ENCODE measurements at regions not wholly inside any gene's neighbourhood (a gene's known extent, or its start where the extent isn't known, plus 50 kb on each side); places are given as distances from the start of the nearest gene placed in this dataset.

- DNase-seq, result no peak
- Histone ChIP-seq H3K4me1 (no peaks in the 10 kb centered on the region), H3K4me3 (no peak overlapping the region), H3K27me3 (ENCODE audit: low read depth) (no peaks in the 10 kb centered on the region), H3K9me3 (replicated peaks) (peaks cover 3% of the 10 kb centered on the region), H3K36me3 (no peaks in the 10 kb centered on the region), H3K27ac (replicated peaks) (no peak overlapping the region)
- no peak for TF ChIP-seq CTCF (IDR thresholded peaks at IDR 0.05; ENCODE audit: borderline replicate concordance)
- intact Hi-C loops (cut with micrococcal nuclease), result no loop called here
Observed at GRCh38 chr2:20884829-20885228, 61.9 kb upstream of the LDAH start.

DNA sequence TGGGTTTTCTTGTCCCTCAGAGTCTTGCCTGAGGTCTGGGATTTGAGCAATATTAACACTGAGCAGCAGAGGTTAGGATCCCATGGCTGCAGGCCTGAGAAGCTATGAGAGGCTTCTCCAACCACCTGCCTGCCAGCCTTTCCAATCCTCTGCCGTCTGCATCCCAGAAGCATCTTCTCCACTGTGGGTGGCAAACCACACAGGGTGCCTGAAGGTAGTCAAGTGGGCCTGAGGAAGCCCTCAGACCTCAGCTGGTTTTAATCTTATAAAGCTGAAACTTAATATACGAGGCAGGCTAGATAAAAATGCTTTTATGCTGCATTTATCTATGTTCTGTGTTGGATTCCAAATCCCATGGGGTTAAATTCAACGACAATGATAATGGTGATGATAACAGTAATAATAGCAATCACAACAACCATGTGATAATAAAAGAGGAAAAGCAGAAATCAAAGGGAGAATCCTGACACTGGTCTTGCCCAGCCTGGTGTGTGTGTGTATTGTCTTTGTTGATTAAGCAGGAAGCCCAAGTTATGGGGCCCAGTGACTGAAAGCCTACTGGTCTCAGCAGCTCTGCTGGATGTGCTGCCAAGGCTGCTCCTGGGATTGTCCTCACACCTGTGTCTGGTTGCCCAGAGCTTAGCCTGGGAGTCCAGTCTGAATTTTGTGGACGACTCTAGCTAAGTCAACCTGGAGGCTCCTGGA, 59.7 kb upstream of the LDAH start:
- no peaks in the 10 kb centered on the region for H3K27me3 ChIP-seq (ENCODE audit: low read depth)
- intact Hi-C loops (cut with micrococcal nuclease), result no loop called here
- H3K4me3 ChIP-seq, result no peak overlapping the region
- DNase-seq, result no peak
- no peaks in the 10 kb centered on the region for H3K4me1 ChIP-seq
- H3K27ac ChIP-seq (replicated peaks), result no peak overlapping the region
- no peaks in the 10 kb centered on the region for H3K36me3 ChIP-seq
- no peak for TF ChIP-seq CTCF (IDR thresholded peaks at IDR 0.05; ENCODE audit: borderline replicate concordance)
- peaks cover 13% of the 10 kb centered on the region for H3K9me3 ChIP-seq (replicated peaks)

- Histone ChIP-seq H3K4me1 (no peaks in the 10 kb centered on the region), H3K27me3 (ENCODE audit: low read depth) (peaks cover 12% of the 10 kb centered on the region), H3K9me3 (replicated peaks) (peaks cover 13% of the 10 kb centered on the region), H3K4me3 (no peak overlapping the region), H3K27ac (replicated peaks) (no peak overlapping the region), H3K36me3 (no peaks in the 10 kb centered on the region)
- intact Hi-C loops (cut with micrococcal nuclease), result no loop called here
- TF ChIP-seq CTCF (IDR thresholded peaks at IDR 0.05; ENCODE audit: borderline replicate concordance), result no peak
- no peak for DNase-seq
Observed at GRCh38 chr2:20880221-20880771, 57.4 kb upstream of the LDAH start.

DNA sequence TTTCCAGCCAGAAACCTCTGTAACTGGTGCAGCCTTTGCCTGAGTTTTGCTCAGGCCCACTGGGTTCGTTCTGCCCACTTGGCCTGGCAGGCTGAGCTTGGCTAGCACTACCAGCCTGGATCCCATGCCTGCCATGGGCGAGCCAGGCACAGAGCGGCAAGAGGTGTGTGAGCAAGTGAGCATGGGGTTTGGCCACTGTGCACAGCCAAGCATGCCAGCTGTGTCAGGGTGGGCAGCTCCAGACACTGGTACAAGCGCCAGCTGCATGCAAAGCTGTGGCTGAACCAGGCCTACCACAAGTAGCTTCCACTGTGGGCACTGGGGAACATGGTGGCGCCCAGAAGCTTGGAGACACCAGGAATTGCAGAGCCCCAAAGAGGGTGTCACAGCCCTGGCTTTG, 56.3 kb upstream of the LDAH start:
- intact Hi-C loops (cut with micrococcal nuclease), result no loop called here

DNA sequence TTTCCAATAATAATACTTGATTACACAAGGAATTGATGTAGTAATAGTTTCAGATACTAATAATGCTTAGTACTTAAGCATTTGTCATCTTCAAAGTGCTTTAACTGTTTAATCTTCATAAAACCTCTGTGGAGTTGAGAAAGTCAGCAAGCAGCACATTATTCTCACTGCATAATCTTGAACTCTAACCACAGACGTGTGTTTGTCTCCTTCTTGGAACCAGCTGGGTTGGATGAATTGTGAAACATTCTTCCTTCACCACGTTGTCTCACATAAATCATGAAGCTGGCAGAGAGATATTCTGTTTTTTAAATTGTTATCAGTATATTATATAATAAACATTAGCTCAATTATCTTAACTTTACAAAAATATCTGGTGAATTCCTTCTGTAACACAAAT, 55.1 kb upstream of the LDAH start:
- no peaks in the 10 kb centered on the region for H3K36me3 ChIP-seq

More for the DNA sequence above, 56.3 kb upstream of the LDAH start:
- H3K4me1 ChIP-seq, result no peaks in the 10 kb centered on the region
- TF ChIP-seq CTCF (IDR thresholded peaks at IDR 0.05; ENCODE audit: borderline replicate concordance), result no peak
- no peak overlapping the region for H3K27ac ChIP-seq (replicated peaks)
- H3K36me3 ChIP-seq, result no peaks in the 10 kb centered on the region
- no peak for DNase-seq
- peaks cover 13% of the 10 kb centered on the region for H3K9me3 ChIP-seq (replicated peaks)
- no peak overlapping the region for H3K4me3 ChIP-seq
- H3K27me3 ChIP-seq (ENCODE audit: low read depth), result peaks cover 12% of the 10 kb centered on the region

More for the DNA sequence above, 55.1 kb upstream of the LDAH start:
- no peak for DNase-seq
- H3K27me3 ChIP-seq (ENCODE audit: low read depth), result peaks cover 12% of the 10 kb centered on the region
- no peak overlapping the region for H3K27ac ChIP-seq (replicated peaks)
- peaks cover 16% of the 10 kb centered on the region for H3K9me3 ChIP-seq (replicated peaks)
- intact Hi-C loops (cut with micrococcal nuclease), result no loop called here
- no peaks in the 10 kb centered on the region for H3K4me1 ChIP-seq
- no peak for TF ChIP-seq CTCF (IDR thresholded peaks at IDR 0.05; ENCODE audit: borderline replicate concordance)
- H3K4me3 ChIP-seq, result no peak overlapping the region

All from left ventricle myocardium inferior (tissue), 1 donor.